NB4 (cell line): ENCODE measurements at regions not wholly inside any gene's neighbourhood (a gene's known extent, or its start where the extent isn't known, plus 50 kb on each side); places are given as distances from the start of the nearest gene placed in this dataset.
"Not testable (repeated sequence)": the region's sequence is repeated elsewhere in the genome, so short reads cannot be mapped to it uniquely, and the experiment has no call there.

Experiments used
- DNase-seq: peaks from one replicate; pipeline ENCODE4 v3.0.0; 2010; ENCODE audit warnings: low read depth
- H3K4me3 ChIP-seq: one replicate; pipeline ENCODE4 v1.5.1; 2011; ENCODE audit warnings: mild to moderate bottlenecking, low read depth, low read length, moderate library complexity
- POLR2A ChIP-seq: IDR thresholded peaks from 2 replicates; pipeline ENCODE4 v1.6.1; 2011; ENCODE audit warnings: mild to moderate bottlenecking; ENCODE audit not compliant: insufficient read length; ENCODE audit errors: extremely low read depth

DNA sequence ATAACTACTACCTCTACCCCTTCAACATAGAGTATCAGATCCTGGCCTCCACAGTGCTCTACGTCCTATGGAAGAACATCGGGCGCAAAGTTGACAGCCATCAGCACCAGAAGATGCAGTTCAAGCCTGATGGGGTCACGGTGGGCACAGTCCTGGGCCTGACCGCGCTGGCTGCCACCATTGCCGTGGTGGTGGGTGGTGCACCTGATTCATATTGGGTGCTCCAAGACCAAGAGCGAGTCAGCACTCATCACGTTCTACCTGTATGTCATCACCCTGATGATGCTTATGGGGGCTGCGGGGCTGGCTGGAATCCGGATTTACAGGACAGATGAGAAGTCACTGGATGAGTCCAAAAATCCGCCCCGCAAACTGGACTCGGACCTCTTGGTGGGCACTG lies 846.4 kb downstream of the RPIA start:
- DNase-seq, H3K4me3 ChIP-seq: not testable (repeated sequence)

DNA sequence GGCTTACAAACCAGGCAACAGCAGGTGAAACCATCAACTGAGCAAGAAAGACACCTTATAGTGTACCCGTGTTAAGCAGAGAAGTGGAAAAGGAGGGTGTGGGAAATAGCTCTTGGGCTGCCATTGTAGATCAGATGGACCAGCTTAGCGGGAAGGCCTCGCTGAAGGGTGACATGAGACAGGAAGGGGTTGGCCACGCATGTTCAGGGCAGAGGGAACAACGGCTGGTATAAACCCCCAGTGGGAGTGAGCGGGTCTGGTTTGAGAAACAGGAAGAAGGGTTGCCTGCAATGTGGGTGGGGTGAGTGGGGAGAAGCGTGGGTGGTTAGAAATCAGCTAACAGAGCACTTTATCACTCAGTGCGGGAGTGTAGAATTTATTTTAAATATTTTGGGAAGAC lies 852.6 kb downstream of the RPIA start:
- H3K4me3 ChIP-seq, DNase-seq: not testable (repeated sequence)

DNA sequence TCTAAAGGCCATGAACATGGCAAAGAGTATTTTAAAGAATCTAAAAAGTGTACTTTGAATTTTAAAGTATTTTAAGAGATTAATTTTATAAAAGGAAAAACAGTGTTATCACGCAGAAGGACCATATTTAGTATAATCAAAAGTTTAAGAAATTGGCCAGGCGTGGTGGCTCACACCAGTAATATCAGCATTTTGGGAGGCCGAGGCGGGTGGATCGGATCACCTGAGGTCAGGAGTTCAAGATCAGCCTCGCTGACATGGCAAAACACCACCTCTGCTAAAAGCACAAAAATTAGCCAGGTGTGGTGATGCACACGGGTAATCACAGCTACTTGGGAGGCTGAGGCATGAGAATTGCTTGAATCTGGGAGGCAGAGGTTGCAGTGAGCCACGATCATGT lies 887.7 kb downstream of the RPIA start:
- not testable (repeated sequence) for H3K4me3 ChIP-seq, DNase-seq

DNA sequence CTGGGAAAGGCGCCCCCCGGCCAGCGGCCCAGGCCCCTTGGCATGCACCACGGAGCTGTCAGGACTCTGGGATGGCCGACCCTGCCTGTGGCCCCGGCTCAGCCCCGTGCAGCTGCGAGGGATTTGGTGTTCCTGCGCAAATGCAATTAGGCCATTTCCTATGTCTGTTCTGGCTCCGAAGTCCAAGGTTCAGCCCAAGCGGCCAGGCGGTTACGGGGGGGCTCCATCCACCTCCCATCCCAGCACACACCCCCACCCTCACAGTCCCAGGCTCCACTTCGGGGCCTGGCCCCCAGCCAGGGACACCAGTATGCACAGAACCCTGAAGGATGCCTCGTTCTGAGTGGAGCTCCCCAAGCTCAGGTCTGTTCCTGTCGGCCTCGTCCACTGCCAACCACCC lies 891.3 kb downstream of the RPIA start:
- not testable (repeated sequence) for DNase-seq, H3K4me3 ChIP-seq

DNA sequence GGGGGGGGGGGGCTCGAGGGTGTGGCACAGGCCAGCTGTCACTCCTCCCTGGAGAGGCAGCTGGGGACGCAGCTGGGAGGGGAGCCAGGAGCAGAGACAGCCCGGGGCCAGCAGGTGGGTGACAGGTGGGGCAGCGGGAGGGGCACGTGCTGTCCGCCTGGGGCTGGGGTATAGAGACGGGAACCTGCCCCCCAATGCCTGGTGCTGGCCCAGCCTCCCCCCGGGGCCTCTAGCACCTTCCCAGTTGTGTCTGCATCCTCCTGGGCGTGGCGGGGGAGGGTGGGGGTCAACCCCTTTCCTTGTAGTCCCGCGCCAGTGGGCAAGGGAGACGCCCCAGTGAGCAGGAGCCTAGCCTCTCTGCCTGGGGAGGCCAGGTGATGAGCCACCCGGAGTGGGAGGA lies 892.6 kb downstream of the RPIA start:
- H3K4me3 ChIP-seq, DNase-seq: not testable (repeated sequence)

DNA sequence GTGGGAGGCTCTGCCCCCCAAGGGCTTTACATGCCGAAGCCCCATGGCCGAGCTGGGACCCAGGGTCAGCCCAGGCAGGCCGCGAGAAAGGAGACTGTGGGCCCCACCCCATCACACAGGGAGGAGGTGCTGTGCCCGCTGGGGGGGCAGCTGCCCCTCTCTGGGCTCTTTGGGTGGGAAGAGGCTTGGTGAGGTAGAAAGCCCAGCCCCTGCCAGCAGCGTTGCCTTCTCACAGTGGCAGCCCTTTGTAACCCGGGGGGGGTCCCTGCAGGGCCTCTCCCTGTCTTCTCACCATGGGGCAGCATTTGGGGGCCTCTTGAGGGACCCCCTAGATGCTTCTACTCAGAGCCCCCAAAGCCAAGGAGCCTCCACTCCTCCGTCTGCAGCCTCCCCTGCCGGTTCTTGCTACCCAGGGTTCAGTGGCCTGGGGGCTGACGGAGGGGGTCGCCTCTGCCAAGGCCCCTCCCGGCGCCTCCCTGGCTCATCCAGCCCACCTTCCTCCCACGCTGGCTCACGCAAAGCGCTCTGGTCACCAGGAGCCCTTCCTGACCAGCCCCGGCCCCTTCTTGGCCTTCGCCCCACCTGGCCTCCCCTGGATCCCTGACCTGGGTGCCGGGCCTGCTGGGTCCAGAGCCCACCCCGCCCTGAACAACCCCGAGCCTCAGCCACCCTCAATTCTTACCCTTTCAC lies 893.5 kb downstream of the RPIA start:
- H3K4me3 ChIP-seq: peak overlapping the region; percentile 49
- DNase-seq: not testable (repeated sequence)

DNA sequence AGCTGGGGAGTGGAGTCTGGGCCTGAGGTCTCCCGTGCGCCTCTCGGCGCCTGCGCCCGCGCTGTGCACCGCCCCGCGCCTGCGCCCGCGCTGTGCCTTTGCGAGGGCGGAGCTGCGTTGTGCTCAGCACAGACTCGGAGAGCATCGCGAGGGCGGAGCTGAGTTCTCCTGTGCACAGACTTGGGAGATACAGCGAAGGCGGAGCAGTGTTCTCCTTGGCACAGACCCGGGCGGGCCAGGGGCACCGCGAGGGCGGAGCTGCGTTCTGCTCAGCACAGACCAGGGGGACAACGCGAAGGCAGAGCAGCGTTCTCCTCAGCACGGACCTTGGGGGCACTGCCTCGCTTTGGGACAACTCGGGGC lies 894.1 kb downstream of the RPIA start:
- peak; percentile 82 for DNase-seq
- peak; percentile 15 for TF ChIP-seq POLR2A
- H3K4me3 ChIP-seq: peak overlapping the region; percentile 50

DNA sequence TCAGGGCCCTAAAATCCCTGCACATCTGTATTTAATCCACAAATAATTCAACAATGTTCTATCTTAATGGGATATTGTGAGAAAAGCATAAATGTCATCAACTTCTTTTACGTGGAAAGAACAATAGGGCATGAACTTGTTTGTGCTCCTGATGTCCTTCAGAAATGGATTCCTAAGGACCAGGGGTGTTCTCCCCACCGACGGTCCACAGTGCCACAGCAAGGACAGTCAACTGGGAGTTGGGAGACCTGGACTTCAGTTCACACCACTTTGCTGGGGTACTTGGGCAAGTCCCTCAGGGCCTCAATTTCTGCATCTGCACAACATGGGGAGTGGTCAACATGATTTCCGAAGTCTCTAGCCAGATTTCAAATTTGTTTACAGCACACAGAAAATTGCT lies 908.4 kb downstream of the RPIA start:
- DNase-seq: not testable (repeated sequence)

DNA sequence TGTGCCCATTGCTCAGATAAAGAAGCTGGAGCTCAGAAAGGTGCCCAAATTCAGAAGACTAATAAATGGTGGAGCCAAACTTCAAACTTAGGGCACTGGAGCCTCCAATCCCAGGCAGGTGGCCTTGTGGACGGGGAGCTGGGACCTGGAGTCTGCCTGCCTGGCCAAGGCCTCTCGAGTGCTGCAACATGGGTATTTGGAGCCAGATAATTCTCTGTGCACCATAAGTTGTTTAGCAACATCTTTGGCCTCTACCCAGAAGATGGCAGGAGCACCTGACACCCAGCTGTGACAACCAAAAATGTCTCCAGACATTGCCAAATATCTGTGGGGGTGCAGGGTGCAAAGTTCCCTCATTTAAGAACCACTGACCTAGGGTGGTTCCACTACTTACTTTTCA lies 915.0 kb downstream of the RPIA start:
- not testable (repeated sequence) for DNase-seq, H3K4me3 ChIP-seq

More for the DNA sequence above, 908.4 kb downstream of the RPIA start:
- not testable (repeated sequence) for H3K4me3 ChIP-seq

DNA sequence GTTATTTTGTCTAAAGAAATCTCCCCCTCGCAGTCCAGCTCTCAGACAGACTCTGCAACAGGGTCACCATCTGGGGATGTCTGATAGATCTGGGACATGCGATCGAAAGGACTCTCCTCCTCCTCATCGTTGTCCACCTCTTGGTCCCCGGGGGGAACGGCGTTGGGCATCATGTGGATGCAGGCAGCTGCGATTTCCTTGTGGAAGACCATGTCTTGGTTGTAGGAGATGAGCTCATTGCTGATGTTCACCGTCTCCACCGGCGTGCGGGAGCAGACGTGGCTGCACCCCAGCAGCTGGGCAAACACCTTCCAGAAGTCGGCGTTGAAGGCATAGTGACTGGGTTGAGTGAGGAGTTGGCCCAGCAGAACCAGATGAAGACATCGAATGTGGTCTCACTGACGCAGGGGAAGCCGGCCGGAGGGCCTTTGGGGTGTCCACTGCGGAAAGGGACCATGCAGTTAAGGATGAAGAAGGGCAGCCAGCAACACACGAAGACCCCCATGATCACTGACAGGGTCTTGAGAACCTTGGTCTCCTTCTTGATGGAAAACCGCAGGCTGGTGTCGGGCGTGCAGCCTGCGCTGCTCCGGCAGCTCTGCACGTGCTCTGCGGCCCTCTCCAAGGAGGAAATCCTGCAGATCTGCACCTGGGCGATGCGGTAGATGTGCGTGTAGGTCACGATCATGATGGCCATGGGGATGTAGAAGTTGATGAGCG lies 918.9 kb downstream of the RPIA start:
- DNase-seq, H3K4me3 ChIP-seq: not testable (repeated sequence)

DNA sequence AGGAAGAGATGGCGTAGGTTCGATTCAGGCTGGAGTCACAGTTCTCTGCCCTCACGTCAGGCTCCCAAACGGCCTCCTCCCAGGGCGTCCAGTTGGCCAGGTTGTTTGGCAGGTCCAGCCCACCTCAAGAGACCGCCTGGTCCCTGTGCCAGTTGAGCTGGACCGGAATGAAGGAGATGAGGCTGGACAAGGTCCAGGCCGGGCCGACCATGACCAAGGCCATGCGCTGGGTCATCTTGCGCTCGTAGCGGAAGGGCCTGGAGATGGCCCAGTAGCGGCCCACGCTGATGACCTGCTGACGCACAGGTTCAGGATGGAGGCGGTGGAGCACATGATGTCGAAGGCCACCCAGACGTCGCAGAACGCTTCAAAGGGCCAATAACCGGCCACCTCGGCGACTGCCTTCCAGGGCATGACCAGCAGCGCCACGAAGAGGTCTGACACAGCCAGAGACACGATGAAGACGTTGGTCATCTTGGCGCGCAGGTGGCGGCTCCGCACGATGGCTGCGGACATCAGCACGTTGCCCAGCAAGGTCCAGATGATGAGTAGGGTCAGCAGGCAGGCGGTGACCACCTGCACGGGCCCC lies 919.5 kb downstream of the RPIA start:
- DNase-seq, H3K4me3 ChIP-seq: not testable (repeated sequence)

DNA sequence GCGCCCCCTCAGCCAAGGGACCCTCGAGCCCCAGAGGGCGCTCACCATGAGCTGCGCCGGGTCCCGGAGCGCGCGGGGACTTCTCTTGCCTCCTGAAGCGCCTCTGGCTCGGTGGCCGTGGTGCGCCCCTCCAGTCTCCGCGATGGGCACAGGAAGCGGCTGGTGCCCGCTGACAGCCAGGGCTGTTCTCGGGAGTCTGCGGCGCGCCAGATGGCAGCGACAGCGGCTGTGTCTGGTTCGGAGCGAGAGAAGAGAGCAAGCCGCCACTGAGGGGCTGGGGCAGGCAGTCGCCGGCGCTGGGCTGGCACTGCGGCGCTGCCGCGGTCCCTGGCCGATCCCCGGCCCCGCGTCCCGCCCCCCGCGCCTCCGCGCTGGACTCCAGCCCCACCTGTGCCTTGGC lies 920.2 kb downstream of the RPIA start:
- H3K4me3 ChIP-seq, DNase-seq: not testable (repeated sequence)

DNA sequence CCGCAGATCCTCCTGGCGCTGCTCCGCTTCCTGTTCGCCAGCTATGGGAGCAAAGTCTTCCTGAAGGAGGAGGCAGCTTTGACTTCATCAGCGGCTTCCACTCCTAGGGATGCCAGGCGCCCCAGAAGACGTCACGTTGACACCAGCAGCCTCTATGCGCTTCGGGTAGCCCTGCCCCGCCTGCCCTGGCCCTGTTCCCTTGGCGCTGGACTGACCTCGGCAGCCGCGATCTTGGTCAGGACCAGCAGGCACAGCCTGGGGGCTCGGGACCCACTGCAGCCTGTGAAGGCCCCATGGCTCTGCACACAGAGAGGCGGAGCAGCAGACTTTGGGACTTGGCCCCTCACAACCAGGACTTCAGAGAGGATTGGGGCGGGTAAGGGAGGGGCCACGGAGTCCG lies 957.8 kb downstream of the RPIA start:
- not testable (repeated sequence) for H3K4me3 ChIP-seq

DNA sequence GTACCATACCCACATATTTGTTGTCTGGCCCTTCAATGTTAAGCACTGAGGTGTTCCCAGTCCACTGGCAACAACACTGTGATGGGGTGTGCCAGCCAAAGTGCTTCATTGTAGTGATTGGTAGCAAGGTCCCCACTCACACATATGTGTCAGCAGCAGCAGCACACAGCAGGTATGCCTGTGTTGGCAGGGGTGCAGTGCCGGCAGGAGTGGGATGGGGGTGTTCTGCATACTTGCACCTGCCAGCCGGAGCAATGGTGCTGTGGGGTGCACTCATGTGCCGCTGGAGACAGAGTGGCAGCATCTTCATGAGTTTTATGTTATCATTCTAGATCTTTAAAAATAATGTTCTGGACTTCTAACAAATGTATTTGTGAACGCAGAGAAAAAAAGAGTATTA lies 987.8 kb downstream of the RPIA start:
- not testable (repeated sequence) for DNase-seq, H3K4me3 ChIP-seq

More for the DNA sequence above, 957.8 kb downstream of the RPIA start:
- DNase-seq: not testable (repeated sequence)
